ENCODE measurements at regions not wholly inside any gene's neighbourhood (a gene's known extent, or its start where the extent isn't known, plus 50 kb on each side); places are given as distances from the start of the nearest gene placed in this dataset.
A peak's percentile ranks its signal among the peaks of the same experiment; 100 is the strongest.

GRCh38 chr1:220954321-220955075 lies 75.3 kb downstream of the HLX start:
- FAIRE-seq (no peak), ATAC-seq (no peak), DNase-seq (no peak)
- H3K4me3 ChIP-seq = no peak overlapping the region
- TF ChIP-seq, protein P1, sequence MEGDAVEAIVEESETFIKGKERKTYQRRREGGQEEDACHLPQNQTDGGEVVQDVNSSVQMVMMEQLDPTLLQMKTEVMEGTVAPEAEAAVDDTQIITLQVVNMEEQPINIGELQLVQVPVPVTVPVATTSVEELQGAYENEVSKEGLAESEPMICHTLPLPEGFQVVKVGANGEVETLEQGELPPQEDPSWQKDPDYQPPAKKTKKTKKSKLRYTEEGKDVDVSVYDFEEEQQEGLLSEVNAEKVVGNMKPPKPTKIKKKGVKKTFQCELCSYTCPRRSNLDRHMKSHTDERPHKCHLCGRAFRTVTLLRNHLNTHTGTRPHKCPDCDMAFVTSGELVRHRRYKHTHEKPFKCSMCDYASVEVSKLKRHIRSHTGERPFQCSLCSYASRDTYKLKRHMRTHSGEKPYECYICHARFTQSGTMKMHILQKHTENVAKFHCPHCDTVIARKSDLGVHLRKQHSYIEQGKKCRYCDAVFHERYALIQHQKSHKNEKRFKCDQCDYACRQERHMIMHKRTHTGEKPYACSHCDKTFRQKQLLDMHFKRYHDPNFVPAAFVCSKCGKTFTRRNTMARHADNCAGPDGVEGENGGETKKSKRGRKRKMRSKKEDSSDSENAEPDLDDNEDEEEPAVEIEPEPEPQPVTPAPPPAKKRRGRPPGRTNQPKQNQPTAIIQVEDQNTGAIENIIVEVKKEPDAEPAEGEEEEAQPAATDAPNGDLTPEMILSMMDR (IDR thresholded peaks at IDR 0.05) = no peak
- WGBS, 2 donors = 72% methylated on average over 5 of the region's 5 CpGs
- H3K4me1 ChIP-seq = no peaks in the 10 kb centered on the region
- H3K9me3 ChIP-seq = no peaks in the 10 kb centered on the region
- H3K27me3 ChIP-seq = no peaks in the 10 kb centered on the region
- H3K27ac ChIP-seq = no peak overlapping the region
- intact Hi-C loops (cut with DNase I) = no loop called here
- H3K36me3 ChIP-seq = no peaks in the 10 kb centered on the region

- no peak for DNase-seq
- no peaks in the 10 kb centered on the region for H3K4me1 ChIP-seq
- no peak overlapping the region for H3K4me3 ChIP-seq
- TF ChIP-seq, protein P1 (IDR thresholded peaks at IDR 0.05) = no peak
- H3K36me3 ChIP-seq = no peaks in the 10 kb centered on the region
- no peak for FAIRE-seq
- intact Hi-C loops (cut with DNase I) = no loop called here
- H3K27ac ChIP-seq = no peak overlapping the region
- no peaks in the 10 kb centered on the region for H3K9me3 ChIP-seq
- H3K27me3 ChIP-seq = no peaks in the 10 kb centered on the region
- no peak for ATAC-seq
- 65 to 69% methylated on average over 4 of the region's 4 CpGs for WGBS, 2 donors
Observed at GRCh38 chr1:220955116-220955515, 75.9 kb downstream of the HLX start.

DNA sequence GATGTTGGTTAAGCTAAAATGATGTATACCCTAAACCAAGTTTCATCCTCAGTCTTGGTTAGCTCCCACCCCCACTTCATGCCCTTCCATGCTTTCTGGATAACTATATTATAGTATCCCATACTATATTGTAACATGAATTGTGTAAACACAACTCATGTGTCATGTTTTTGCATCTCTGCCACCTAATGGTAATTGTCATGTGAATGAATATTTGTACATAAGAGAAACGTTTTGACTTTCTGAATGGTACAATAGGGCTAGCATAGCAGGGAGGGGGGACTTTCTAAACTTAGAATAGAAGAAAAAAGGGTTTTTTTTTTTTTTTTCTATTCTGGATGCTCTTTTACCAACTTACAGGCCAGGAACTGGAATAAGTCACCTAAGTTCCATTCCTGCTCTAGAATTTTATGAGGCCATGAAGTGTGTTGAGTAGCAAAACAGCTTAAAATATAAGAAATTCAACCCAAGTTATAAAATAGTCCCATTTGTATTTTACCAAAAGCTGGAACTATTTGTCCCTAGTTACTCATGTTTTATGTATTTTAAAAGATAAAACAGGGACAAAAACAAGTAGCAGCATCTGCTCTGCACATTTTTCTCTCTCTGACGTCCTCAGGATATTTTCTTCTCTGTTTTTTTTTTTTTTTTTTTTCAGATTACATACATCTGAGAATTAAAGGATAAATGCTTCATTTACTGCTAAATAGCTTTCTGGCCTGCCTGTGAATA lies 77.4 kb downstream of the HLX start:
- TF ChIP-seq, protein P1 (IDR thresholded peaks at IDR 0.05) = no peak
- Histone ChIP-seq H3K4me1 (no peaks in the 10 kb centered on the region), H3K36me3 (no peaks in the 10 kb centered on the region), H3K27me3 (no peaks in the 10 kb centered on the region), H3K9me3 (no peaks in the 10 kb centered on the region), H3K27ac (no peak overlapping the region), H3K4me3 (no peak overlapping the region)
- DNase-seq (no peak), ATAC-seq (no peak), FAIRE-seq (no peak)
- WGBS, 2 donors = 39 to 44% methylated on average over 2 of the region's 2 CpGs
- intact Hi-C loops (cut with DNase I) = no loop called here

DNA sequence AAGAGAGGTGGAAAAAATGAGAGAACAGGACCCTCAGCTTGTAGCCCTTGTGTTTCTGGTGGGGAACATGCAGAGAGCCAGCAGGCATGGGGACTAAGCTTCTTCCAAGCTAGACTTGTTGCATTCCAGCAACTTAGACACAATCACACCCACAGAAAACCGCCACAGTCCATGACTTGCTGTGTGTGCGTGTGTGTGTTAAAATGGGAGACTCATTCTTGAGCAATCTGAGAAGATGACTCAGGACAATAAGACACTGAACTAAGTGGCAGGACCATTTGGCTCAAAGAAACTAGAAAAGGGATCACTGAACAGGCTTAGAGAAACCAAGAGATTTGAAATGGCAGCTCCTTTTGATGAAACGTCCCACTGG lies 78.0 kb downstream of the HLX start:
- Histone ChIP-seq H3K27me3 (no peaks in the 10 kb centered on the region), H3K4me1 (no peaks in the 10 kb centered on the region), H3K4me3 (no peak overlapping the region), H3K36me3 (no peaks in the 10 kb centered on the region), H3K27ac (no peak overlapping the region), H3K9me3 (no peaks in the 10 kb centered on the region)
- WGBS, 2 donors = 67 to 69% methylated on average over 3 of the region's 3 CpGs
- no peak for FAIRE-seq
- peak in 3 of 4 donors; percentile 47 to 77 (median 72) for ATAC-seq
- intact Hi-C loops (cut with DNase I) = no loop called here
- TF ChIP-seq, protein P1 (IDR thresholded peaks at IDR 0.05) = no peak
- DNase-seq = peak in 1 of 6 donors; percentile 31

DNA sequence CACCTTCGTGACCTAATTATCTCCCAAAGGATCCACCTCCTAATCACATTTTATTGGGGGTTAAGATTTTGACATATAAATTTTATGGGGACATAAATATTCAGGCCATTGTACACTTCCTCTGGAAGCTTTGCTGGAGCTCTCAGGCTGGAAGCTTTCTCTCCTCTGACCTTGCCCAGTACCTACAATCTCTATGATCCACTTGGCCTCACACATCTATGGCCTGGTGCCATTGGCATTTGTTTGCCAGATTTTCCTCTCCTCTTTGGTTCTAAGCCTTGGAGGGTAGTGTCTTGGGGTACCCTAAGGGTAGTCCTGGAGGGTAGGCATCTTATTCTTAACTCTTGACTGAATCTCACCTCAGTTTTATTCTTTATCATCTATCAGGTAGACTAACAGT lies 79.0 kb downstream of the HLX start:
- DNase-seq (no peak), FAIRE-seq (no peak), ATAC-seq (no peak)
- Histone ChIP-seq H3K36me3 (no peaks in the 10 kb centered on the region), H3K9me3 (no peaks in the 10 kb centered on the region), H3K27me3 (no peaks in the 10 kb centered on the region), H3K4me1 (no peaks in the 10 kb centered on the region), H3K27ac (no peak overlapping the region), H3K4me3 (no peak overlapping the region)
- intact Hi-C loops (cut with DNase I) = no loop called here
- TF ChIP-seq, protein P1 (IDR thresholded peaks at IDR 0.05) = no peak
- WGBS, 2 donors = 86 to 94% methylated on average over 1 of the region's 1 CpG
